ENCODE measurements at regions not wholly inside any gene's neighbourhood (a gene's known extent, or its start where the extent isn't known, plus 50 kb on each side); places are given as distances from the start of the nearest gene placed in this dataset.

GRCh38 chr1:5267603-5268235, 613.3 kb downstream of the AJAP1 start:
- no peak for TF ChIP-seq POLR2A (IDR thresholded peaks at IDR 0.05)
- no peak for TF ChIP-seq CTCF (IDR thresholded peaks at IDR 0.05)
- no peak for TF ChIP-seq POLR2AphosphoS5 (IDR thresholded peaks at IDR 0.05)

Data from prostate gland (tissue), 2 donors.